Fibroblast of skin of abdomen (primary cell): ENCODE measurements at regions not wholly inside any gene's neighbourhood (a gene's known extent, or its start where the extent isn't known, plus 50 kb on each side); places are given as distances from the start of the nearest gene placed in this dataset.
"Not testable (repeated sequence)": the region's sequence is repeated elsewhere in the genome, so short reads cannot be mapped to it uniquely, and the experiment has no call there.

Experiments used
- DNase-seq: peaks from one replicate; pipeline ENCODE4 v3.0.0-alpha.2; 2013

DNA sequence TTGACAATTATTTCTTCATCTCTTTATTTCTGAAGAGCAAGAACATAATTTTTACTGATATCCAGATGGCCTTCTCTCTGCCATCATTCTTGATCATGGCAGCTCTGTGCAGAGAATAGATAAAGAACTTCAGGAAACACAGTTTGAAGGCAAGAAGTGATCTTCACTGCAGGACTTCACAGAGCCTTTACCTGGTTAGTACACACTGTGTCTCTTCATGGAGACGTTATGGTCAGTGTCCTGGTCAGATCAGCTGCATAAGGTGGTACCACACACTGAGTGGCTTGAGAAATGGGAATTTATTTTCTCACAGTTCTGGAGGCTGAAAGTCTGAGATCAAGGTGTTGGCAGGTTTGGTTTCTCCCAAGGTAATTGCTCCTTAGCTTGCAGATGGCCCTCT is 129.5 kb downstream of the UTP18 start:
- no peak for DNase-seq

DNA sequence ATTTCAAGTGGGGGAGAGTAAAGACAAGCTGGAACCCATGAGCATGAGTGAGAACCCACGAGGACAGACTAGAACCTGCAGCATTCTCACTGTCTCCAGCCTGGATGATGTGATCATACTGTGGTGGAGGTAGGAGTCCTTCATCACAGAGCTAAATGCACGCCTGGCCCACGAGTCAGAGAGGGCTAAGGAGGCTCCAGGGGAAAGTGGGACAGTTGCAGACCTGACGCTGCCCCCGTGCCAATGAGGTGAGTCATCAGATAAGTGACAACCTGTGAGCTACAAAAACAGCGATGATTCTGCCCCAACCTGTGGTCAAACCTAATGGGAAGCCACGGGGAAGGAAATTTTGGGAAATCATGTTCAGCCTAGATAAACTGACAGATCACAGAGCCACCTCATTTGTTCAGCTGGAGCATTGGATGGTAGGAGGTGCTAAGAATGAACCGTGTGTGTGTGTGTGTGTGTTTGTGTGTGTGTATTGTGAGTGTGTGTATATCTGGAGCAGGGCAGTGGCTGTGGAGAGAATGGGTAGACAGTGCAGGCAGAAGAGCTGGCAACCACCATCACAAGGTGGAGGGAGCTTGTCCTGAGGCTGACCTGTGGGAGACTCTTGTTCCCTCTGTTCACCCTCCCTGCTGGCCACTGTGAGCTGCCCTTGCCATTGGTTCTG is 131.8 kb downstream of the UTP18 start:
- DNase-seq, result peak; percentile 3

DNA sequence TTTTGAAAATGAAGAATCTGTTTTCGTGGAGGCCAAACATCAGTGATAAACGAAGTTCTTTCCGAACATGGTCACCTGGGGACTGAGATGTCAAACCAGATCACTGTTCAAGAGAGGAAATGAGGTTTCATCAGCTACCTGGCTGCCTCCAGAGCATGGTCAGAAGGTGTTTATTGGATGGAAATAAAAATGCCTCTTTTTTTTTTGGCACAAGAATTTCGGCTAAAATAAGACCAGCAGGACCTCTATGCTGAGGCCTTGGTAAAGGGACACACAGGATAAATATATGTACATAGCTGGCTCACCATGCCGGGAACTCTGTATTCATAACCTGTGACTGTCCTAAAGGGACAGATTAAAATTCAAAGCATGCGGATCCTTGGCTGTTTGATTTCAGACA is 135.3 kb downstream of the UTP18 start:
- DNase-seq, result no peak

DNA sequence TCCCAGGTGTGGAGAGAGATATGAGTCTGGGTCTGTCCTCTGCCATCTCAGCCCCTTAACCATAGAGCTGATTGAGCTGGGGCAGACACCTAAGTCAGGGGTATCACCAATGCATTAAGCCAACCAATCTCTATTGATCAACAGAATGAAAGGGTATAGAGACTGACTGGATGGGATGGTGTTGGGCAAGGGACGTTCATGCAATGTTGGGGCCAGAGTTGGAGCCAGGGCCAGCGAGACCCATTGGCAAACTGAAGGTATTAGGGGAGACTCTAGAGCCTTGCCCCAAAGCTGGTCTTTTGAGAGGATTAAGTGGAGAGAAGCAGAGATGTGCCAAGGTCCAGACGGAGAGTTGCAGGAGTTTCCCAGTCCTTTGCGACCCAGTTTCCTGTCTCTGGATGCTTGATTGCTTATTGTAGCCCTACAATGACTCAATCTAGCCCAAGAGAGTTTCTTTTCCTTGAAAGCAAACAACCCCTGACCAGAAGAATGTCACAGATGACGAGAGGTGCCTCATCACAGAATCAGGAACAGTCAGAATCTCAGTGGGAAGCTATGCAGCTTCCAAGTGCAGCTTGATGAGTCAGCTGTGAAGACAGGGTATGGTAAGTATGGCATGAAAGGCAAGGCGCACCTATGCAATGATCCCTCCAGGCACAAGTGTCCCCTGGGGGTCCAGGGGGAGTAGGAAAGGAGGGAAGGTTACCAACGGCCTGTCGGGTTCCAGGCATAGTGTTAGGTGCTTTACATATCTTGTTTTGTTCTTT is 137.2 kb downstream of the UTP18 start:
- DNase-seq, result peak; percentile 5

DNA sequence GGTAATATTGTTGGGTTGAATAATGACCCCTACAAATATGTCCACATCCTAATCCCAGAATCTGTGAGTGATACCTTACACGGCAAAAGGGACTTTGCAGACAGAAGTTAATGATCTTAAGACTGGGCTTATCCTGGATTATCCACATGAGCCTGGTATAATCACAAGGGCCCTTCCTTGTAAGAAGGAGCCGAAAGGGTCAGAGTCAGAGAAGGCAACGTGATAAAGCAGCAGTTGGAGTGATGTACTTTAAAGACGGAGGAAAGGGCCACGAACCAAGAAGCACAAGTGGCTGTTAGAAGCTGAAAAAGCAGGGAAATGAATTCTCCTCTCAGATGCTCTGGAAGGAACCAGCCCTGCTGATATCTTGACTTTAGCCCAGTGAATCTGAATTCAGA is 137.8 kb downstream of the UTP18 start:
- DNase-seq, result no peak

DNA sequence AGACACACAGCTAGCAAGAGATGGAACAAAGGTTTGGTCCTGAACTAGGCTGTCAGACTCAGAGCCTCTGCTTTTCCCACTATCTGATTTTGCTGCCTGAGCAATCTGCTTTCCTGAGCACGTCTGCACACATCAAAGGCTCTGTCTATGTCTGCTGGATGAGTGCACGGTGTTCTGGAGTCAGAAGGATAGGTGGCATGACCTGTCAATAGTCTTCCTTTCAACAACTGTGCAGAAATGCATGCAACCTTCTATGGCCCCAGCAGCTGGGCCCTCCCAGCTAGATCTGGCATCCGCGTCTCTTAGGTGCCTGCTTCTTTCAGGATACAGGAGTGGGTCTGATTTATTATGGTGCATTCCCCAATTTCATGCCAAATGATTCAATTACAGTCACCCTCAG is 138.3 kb downstream of the UTP18 start:
- DNase-seq, result no peak

DNA sequence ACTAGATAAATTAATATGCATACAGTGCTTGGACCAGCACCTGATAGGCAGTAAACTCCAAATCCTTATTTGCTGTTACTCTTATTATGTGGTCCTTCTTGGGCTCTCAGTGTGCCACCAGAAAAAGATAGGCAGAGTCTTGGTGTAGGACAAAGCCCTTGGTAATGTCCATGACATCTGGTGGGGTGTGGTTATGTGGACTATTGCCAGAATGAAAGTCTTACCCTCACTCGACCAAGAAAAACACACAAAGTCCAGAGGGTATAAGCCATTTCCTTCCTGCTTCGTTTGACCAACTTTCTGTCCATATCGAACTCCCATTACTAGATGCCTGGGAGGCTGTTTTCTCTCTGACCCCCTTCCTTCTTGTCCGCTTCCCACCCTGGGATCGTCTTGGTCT is 140.9 kb downstream of the UTP18 start:
- DNase-seq, result no peak

DNA sequence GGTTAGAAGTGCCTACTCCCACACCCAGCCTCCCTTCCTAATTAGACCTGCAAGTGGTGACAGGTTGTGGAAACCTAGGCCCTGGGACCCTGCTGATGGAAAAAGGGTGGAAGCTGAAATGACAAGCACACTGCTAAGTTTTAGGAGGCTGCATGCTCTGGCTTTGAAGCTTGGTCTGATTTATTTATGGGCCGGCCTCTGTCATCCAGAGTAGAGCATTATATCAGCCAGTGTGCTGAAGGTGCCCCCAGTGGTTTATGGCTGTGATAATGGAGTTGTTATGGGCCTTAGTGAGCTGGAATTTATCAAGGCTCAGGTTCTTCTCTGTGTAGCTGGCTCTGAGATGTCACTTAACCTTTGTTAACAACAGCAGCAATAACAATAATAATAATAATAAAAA is 142.6 kb downstream of the UTP18 start:
- DNase-seq, result no peak

DNA sequence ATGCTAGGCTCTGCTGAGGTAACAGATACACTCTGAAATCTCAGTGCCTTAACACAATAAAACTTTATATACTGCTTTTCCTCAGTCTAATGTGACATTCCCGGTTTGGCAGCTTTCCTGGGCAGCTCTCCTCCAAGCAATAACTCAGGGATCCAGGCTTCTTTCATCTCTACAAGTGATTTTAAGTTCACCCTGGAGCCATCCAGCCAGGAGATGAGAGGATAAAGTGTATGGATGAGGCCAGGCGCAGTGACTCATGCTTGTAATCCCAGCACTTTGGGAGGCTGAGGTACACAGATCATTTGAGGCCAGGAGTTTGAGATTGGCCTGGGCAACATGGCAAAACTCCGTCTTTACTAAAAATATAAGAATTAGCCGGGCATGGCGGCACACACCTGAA is 147.2 kb downstream of the UTP18 start:
- no peak for DNase-seq

DNA sequence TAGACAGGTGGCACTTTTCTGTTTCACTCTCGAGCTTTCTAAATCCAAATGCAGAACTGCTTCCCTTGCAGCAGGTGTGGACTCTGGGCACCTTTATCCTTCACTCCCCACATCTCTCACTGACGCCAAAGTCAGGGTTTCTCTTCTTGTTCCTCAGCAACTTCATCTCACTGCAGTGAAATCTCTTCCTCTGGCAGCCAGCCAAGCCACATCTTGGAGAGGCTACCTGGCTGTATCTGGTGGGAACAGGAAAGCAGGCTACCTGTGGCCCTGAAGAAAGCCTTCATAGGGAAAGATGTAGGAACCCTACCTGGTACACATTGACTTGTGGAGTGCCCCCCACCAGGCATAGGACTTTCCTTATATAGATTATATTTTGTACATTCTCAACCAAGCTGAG is 159.1 kb downstream of the UTP18 start:
- DNase-seq, result no peak

DNA sequence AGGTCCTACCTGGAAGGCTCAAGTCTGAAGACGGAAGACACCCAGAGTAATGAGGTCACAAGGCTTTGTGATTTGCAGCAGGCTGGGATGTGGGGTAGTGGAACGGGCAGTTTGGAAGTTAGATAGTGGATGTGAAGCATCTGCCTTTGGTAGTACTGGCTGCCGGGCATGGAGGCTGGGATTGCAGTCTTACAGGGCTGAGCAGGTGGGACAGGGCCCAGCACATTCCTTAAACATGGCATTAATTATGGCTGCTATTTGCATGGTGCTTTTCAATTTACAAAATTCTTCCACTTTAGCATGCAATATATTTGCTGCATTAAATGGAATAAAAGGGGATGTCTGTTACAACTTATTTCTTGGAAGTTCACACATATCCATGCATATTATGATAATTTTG is 161.2 kb downstream of the UTP18 start:
- DNase-seq, result no peak

DNA sequence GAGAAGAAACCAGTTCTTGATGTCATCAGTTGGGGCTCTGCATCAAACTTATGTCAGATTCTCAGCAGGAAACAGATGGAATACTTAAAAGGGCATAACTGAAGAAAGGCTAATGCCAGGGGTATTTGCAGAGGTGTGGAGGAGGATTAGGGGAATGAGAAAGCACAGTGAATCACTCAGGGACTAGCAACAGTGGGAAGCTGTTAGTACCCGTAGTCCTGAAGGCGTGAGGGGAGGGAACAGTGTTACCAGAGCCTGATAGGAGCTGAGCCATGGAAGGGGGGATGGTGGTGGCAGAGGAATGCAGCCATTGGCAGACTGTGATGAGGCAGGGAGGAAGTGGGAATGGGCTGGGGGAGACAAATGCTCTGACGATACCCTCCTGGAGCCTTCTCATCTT is 162.3 kb downstream of the UTP18 start:
- DNase-seq, result no peak

DNA sequence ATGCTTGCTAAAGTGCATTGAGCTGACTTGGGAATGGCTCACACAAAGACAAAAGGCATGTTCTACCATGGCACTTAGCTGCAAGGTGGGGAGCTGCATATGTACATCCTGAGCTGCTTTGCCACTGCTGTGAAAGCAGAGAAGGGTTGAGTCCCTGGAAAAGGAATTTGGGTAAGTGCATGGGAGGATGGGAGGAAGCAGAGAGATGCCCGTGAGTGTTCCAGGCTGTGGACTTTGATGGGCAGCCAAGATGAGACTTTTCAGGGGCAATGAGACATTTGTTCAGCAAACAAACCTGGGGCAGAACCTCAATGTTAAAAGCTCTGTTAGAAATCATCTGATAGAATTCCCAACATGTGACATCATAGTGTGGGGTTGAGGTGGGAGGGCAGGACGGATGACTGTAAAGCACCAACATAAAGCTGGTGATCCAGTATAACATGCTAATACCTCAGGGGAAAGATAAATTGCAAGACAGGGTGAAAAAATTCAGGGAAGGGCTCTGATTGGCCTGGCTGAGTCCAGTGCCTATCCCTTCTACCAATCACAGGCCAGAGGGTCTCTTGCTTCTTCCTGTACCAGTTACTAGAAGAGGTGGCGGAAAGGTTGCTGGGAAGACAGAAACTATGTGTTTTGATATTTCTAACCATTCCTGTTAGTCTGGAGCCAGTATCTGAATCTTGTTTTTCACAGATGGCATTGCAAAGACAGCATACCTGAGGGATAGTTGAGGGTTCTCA is 163.2 kb downstream of the UTP18 start:
- no peak for DNase-seq

DNA sequence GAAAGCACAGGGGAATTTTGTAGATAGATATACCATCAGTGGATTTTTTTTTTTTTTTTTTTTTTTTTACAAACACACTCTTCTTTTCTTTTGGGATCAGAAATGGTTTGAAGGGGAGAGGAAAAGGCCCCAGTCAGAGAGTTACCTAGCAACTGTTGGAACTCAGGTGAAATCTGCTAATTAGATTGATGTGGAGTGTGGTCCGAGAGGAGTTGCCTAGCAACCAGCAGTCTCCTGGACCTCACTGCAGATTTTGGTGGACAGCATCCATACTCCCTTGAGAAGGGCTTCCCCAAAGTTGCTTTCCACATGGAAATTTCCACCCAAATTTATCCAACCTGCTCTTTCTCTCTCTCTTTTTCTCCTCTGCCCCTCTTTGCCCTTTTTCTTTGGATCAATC is 165.4 kb downstream of the UTP18 start:
- DNase-seq, result no peak

DNA sequence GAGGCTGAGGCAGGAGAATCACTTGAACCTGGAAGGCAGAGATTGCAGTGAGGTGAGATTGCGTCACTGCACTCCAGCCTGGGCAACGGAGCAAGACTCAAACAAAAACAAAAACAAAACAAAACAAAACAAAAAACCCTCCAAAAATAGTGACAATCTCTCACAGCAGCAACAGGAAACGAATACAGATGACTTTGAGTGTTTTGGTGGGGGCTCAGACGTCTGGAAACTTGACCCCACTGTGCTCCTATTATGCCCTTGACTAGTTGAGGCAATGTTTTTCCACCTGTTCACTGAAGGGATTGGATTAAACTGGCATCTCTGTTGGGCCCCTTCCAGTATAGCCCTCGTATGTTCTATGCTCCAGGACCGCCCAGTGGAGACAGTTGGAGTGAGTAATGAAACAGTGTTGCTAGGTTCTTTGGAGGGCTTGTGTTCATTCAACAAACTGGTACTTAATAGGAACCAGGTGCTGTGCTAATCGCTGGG is 167.0 kb downstream of the UTP18 start:
- no peak for DNase-seq

DNA sequence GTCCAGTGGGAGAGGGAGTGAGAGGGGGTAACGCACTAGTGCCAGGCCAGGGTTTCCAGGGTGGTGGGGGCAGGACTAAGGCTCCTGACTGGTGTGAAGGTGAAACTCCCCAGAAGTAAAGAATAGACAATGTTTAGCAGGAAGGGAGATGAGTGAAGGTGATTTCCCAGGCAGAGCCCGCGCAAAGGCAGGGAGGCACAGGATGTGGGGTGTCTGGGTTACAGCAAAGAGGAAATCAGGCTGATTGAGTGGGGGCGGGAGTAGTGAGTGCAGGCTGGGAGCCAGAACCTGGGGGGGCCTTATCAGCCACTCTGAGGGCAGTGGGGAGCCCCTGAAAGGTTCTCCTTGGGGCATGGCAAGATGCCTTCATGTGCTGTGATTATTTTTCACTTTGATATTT is 167.5 kb downstream of the UTP18 start:
- DNase-seq, result no peak

DNA sequence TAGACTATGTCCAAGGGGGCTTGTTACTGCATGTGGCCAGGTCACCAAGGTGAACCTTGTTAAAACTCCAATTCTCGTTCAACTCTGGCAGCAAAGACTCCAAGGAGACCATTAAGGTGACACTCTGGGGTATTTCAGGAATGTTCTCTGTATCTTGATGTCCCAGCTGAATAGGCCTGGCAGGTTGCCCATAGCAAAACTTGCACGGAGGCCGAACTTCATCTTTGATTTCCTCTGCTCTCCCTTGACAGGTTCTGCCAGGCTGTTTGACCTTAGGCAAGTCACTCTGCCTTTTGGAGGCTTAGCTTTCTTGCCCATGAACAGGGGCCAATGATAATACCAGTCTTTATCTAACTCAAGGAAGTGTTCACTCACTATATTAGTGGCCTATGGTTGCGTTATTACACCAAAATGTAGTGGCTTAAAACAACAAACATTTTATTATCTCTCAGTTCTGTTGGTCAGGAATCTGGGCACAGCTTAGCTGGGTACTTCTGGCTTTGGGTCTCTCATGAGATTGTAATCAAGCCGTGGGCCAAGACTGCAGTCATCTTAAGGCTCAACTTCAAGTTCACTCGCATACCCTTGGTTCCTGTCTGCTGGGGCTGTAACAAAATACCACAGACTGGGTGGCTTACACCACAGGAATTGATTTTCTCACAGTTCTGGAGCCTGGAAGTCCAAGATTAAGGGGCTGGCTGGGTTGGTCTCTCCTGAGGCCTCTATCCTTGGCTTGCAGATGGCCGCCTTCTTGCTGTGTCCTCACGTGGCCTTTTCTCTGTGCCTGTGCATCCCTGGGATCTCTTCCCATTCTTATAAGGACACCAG is 168.5 kb downstream of the UTP18 start:
- DNase-seq, result no peak

DNA sequence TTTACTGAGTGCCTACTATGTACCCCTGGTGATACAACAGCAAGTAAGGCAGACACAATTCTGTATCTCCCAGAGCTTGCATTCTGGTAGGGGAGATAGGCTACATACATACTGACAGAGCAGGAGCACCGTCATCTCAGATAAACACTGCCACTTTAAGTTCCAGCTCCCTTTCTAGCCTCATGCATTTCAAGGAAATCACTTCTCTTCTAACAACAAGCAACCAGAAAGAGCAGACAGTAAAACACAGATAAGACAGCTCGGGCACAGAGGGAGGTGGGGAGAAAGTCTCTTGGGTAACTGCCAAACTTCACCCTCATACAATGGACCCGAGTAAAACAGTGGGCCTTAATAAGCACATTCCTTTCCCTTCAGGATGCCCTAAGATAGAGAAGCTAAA is 169.6 kb downstream of the UTP18 start:
- DNase-seq, result not testable (repeated sequence)

DNA sequence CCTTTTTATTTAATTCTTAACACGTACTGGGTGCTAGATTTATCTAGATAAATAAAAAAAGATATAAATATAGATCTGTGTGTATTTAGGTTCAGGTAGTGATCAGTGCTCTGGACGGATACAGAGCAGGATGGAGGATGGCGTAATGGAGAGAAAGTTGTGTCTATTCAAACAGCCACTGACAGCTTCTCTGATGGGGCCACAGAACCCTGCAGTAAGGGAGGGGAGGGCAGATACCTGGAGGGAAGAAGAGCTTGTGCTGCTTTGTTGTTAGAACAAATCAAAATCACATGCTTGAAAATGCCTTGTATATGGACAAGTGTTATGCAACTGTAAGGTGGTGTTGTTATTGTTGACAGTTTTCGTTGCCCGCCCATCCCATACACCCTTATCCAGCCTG is 170.2 kb downstream of the UTP18 start:
- DNase-seq, result no peak

DNA sequence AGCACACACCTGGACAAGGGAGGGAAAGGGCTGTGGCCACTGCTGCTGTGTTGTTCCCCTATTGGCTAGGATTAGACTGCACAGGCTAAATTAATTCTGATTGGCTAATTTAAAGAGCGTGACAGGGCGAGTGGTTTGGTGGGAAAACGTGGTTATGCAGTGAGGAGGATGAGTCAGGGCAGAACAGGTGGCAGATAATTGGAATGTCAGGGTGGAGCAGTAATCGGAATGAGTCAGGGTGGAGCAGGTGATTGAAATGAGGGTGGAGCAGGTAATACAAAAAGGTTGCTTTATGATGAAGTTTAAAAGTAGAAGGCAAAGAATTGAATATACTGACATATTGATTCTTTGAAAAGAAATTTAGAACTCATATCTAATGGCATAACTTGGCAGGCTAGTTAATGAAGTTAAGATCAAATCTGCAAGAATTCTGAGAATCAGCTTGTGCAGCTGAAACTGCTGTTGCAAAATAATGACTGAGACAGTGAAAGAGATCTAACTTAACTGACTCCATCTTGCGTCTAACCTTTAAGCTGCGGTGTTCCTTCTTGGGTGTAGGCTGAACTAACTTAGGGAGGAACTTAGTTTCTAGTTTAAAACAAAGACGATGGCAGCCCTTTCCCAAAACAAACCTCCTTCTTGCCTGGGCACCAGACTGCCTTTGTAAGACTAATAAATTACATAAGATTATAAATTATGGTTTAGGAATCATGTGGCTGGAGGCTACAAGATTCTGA is 174.3 kb downstream of the UTP18 start:
- no peak for DNase-seq

DNA sequence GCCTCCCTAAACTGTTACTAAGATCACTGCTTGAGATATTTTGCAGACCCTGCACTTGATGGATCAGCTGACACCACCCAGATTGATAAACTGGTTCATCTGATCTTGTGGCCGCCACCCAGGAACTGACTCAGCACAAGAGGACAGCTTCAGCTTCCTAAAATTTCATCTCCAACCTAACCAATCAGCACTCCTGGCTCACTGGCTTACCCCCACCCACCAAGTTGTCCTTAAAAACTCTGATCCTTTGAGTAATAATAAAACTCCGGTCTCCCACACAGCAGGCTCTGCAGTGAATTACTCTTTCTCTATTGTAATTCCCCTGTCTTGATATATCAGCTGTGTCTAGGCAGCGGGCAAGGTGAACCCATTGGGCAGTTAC is 174.8 kb downstream of the UTP18 start:
- DNase-seq, result no peak

DNA sequence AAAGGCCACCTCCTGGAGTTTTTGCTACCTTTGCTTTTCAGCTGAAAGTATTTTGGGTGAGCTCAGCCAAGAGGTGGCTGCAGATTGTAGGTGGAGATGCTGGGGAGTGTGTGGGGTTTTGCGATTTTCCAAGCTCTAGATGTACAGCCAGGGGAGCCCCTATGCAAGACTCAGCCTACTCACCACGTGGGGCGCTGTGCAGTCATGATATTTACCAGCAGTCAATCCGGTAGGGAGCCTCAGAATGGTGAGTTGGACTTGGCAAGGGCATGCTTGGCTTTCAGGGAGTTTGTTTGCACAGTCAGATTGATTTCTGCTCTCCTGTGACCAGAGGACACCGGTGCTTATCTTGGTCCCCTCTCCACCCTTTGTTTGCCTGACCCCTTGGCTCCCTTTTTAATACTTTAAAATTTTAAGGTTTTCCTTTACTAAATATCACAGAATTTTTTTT is 175.3 kb downstream of the UTP18 start:
- no peak for DNase-seq
